ENCODE measurements at regions not wholly inside any gene's neighbourhood (a gene's known extent, or its start where the extent isn't known, plus 50 kb on each side); places are given as distances from the start of the nearest gene placed in this dataset.

GRCh38 chr2:164073101-164074074, 337.6 kb upstream of the FIGN start:
- H3K9me2 ChIP-seq (replicated peaks; ENCODE audit: insufficient read depth, low read length) = 0 out of 2 replicates have a peak, but pooled peaks cover 3% of the 10 kb centered on the region
- no peak overlapping the region for H3K4me2 ChIP-seq (ENCODE audit: low read depth, low read length, poor library complexity, severe bottlenecking)
- no peaks in the 10 kb centered on the region for H3K36me3 ChIP-seq (ENCODE audit: insufficient read depth, low read length)
- H3K27ac ChIP-seq (ENCODE audit: low read length) = no peak overlapping the region
- H3K9me3 ChIP-seq (ENCODE audit: low read length) = no peaks in the 10 kb centered on the region
- H2AFZ ChIP-seq (ENCODE audit: low read length) = no peak overlapping the region
- H3K27me3 ChIP-seq (ENCODE audit: low read length) = no peaks in the 10 kb centered on the region
- no peaks in the 10 kb centered on the region for H3K4me1 ChIP-seq (ENCODE audit: low read length)
- H3K79me2 ChIP-seq (ENCODE audit: low read length) = no peaks in the 10 kb centered on the region
- no peak overlapping the region for H3K9ac ChIP-seq (ENCODE audit: low read length)
- H4K20me1 ChIP-seq (ENCODE audit: insufficient read depth, low read depth, low read length) = no peaks in the 10 kb centered on the region
- no peak for DNase-seq
- H3K4me3 ChIP-seq (ENCODE audit: low read length) = no peak overlapping the region

GRCh38 chr2:164069540-164069939, 333.7 kb upstream of the FIGN start:
- no peak for DNase-seq
- no peaks in the 10 kb centered on the region for H3K79me2 ChIP-seq (ENCODE audit: low read length)
- H3K9me3 ChIP-seq (ENCODE audit: low read length) = no peaks in the 10 kb centered on the region
- no peaks in the 10 kb centered on the region for H4K20me1 ChIP-seq (ENCODE audit: insufficient read depth, low read depth, low read length)
- no peak overlapping the region for H3K9ac ChIP-seq (ENCODE audit: low read length)
- H3K4me2 ChIP-seq (ENCODE audit: low read depth, low read length, poor library complexity, severe bottlenecking) = no peak overlapping the region
- no peak overlapping the region for H3K4me3 ChIP-seq (ENCODE audit: low read length)
- no peaks in the 10 kb centered on the region for H3K36me3 ChIP-seq (ENCODE audit: insufficient read depth, low read length)
- no peaks in the 10 kb centered on the region for H3K4me1 ChIP-seq (ENCODE audit: low read length)
- H3K27ac ChIP-seq (ENCODE audit: low read length) = no peak overlapping the region
- no peak overlapping the region for H2AFZ ChIP-seq (ENCODE audit: low read length)
- no peaks in the 10 kb centered on the region for H3K9me2 ChIP-seq (replicated peaks; ENCODE audit: insufficient read depth, low read length)
- no peaks in the 10 kb centered on the region for H3K27me3 ChIP-seq (ENCODE audit: low read length)

- Histone ChIP-seq H3K4me3 (ENCODE audit: low read length) (no peak overlapping the region), H3K27ac (ENCODE audit: low read length) (no peak overlapping the region), H3K9ac (ENCODE audit: low read length) (no peak overlapping the region), H3K4me1 (ENCODE audit: low read length) (no peaks in the 10 kb centered on the region), H3K36me3 (ENCODE audit: insufficient read depth, low read length) (no peaks in the 10 kb centered on the region), H3K27me3 (ENCODE audit: low read length) (no peaks in the 10 kb centered on the region), H4K20me1 (ENCODE audit: insufficient read depth, low read depth, low read length) (no peaks in the 10 kb centered on the region), H3K4me2 (ENCODE audit: low read depth, low read length, poor library complexity, severe bottlenecking) (no peak overlapping the region), H2AFZ (ENCODE audit: low read length) (no peak overlapping the region), H3K9me3 (ENCODE audit: low read length) (no peaks in the 10 kb centered on the region), H3K9me2 (replicated peaks; ENCODE audit: insufficient read depth, low read length) (no peaks in the 10 kb centered on the region), H3K79me2 (ENCODE audit: low read length) (no peaks in the 10 kb centered on the region)
- DNase-seq = no peak
Observed at GRCh38 chr2:164068063-164068462, 332.3 kb upstream of the FIGN start.

- Histone ChIP-seq H3K4me3 (ENCODE audit: low read length) (no peak overlapping the region), H3K9me2 (replicated peaks; ENCODE audit: insufficient read depth, low read length) (no peaks in the 10 kb centered on the region), H3K36me3 (ENCODE audit: insufficient read depth, low read length) (no peaks in the 10 kb centered on the region), H3K79me2 (ENCODE audit: low read length) (no peaks in the 10 kb centered on the region), H3K4me2 (ENCODE audit: low read depth, low read length, poor library complexity, severe bottlenecking) (no peak overlapping the region), H4K20me1 (ENCODE audit: insufficient read depth, low read depth, low read length) (no peaks in the 10 kb centered on the region), H3K27me3 (ENCODE audit: low read length) (no peaks in the 10 kb centered on the region), H3K9me3 (ENCODE audit: low read length) (no peaks in the 10 kb centered on the region), H3K9ac (ENCODE audit: low read length) (no peak overlapping the region), H2AFZ (ENCODE audit: low read length) (no peak overlapping the region), H3K4me1 (ENCODE audit: low read length) (no peaks in the 10 kb centered on the region), H3K27ac (ENCODE audit: low read length) (no peak overlapping the region)
- DNase-seq = no peak
Observed at GRCh38 chr2:164066095-164066494, 330.3 kb upstream of the FIGN start.

GRCh38 chr2:164065038-164065437, 329.2 kb upstream of the FIGN start:
- Histone ChIP-seq H3K27me3 (ENCODE audit: low read length) (no peaks in the 10 kb centered on the region), H3K36me3 (ENCODE audit: insufficient read depth, low read length) (no peaks in the 10 kb centered on the region), H3K9ac (ENCODE audit: low read length) (no peak overlapping the region), H3K4me3 (ENCODE audit: low read length) (no peak overlapping the region), H3K4me2 (ENCODE audit: low read depth, low read length, poor library complexity, severe bottlenecking) (no peak overlapping the region), H3K9me3 (ENCODE audit: low read length) (no peaks in the 10 kb centered on the region), H3K79me2 (ENCODE audit: low read length) (no peaks in the 10 kb centered on the region), H3K27ac (ENCODE audit: low read length) (no peak overlapping the region), H3K9me2 (replicated peaks; ENCODE audit: insufficient read depth, low read length) (no peaks in the 10 kb centered on the region), H4K20me1 (ENCODE audit: insufficient read depth, low read depth, low read length) (no peaks in the 10 kb centered on the region), H2AFZ (ENCODE audit: low read length) (no peak overlapping the region), H3K4me1 (ENCODE audit: low read length) (no peaks in the 10 kb centered on the region)
- DNase-seq = no peak

GRCh38 chr2:164061129-164061746, 325.4 kb upstream of the FIGN start:
- Histone ChIP-seq H3K79me2 (ENCODE audit: low read length) (no peaks in the 10 kb centered on the region), H3K9ac (ENCODE audit: low read length) (no peak overlapping the region)
- DNase-seq = peak; percentile 76

GRCh38 chr2:164060031-164060430, 324.2 kb upstream of the FIGN start:
- H3K27ac ChIP-seq (ENCODE audit: low read length) = no peak overlapping the region
- DNase-seq = no peak
- no peak overlapping the region for H3K4me3 ChIP-seq (ENCODE audit: low read length)
- H3K9me2 ChIP-seq (replicated peaks; ENCODE audit: insufficient read depth, low read length) = no peaks in the 10 kb centered on the region
- no peaks in the 10 kb centered on the region for H3K36me3 ChIP-seq (ENCODE audit: insufficient read depth, low read length)
- no peak overlapping the region for H3K4me2 ChIP-seq (ENCODE audit: low read depth, low read length, poor library complexity, severe bottlenecking)
- no peaks in the 10 kb centered on the region for H3K4me1 ChIP-seq (ENCODE audit: low read length)
- H3K9me3 ChIP-seq (ENCODE audit: low read length) = no peaks in the 10 kb centered on the region
- no peaks in the 10 kb centered on the region for H3K79me2 ChIP-seq (ENCODE audit: low read length)
- no peaks in the 10 kb centered on the region for H3K27me3 ChIP-seq (ENCODE audit: low read length)
- no peak overlapping the region for H3K9ac ChIP-seq (ENCODE audit: low read length)
- no peaks in the 10 kb centered on the region for H4K20me1 ChIP-seq (ENCODE audit: insufficient read depth, low read depth, low read length)
- H2AFZ ChIP-seq (ENCODE audit: low read length) = no peak overlapping the region

More at GRCh38 chr2:164061129-164061746, 325.4 kb upstream of the FIGN start:
- no peaks in the 10 kb centered on the region for H3K9me3 ChIP-seq (ENCODE audit: low read length)
- H3K4me1 ChIP-seq (ENCODE audit: low read length) = no peaks in the 10 kb centered on the region
- H3K9me2 ChIP-seq (replicated peaks; ENCODE audit: insufficient read depth, low read length) = no peaks in the 10 kb centered on the region
- H2AFZ ChIP-seq (ENCODE audit: low read length) = no peak overlapping the region
- no peaks in the 10 kb centered on the region for H4K20me1 ChIP-seq (ENCODE audit: insufficient read depth, low read depth, low read length)
- no peaks in the 10 kb centered on the region for H3K27me3 ChIP-seq (ENCODE audit: low read length)
- no peaks in the 10 kb centered on the region for H3K36me3 ChIP-seq (ENCODE audit: insufficient read depth, low read length)
- no peak overlapping the region for H3K4me3 ChIP-seq (ENCODE audit: low read length)
- no peak overlapping the region for H3K27ac ChIP-seq (ENCODE audit: low read length)
- no peak overlapping the region for H3K4me2 ChIP-seq (ENCODE audit: low read depth, low read length, poor library complexity, severe bottlenecking)

- Histone ChIP-seq H3K27ac (ENCODE audit: low read length) (no peak overlapping the region), H3K9ac (ENCODE audit: low read length) (no peak overlapping the region), H2AFZ (ENCODE audit: low read length) (no peak overlapping the region), H3K36me3 (ENCODE audit: insufficient read depth, low read length) (no peaks in the 10 kb centered on the region), H3K9me2 (replicated peaks; ENCODE audit: insufficient read depth, low read length) (no peaks in the 10 kb centered on the region), H3K79me2 (ENCODE audit: low read length) (no peaks in the 10 kb centered on the region), H3K9me3 (ENCODE audit: low read length) (no peaks in the 10 kb centered on the region), H3K4me1 (ENCODE audit: low read length) (no peaks in the 10 kb centered on the region), H3K4me2 (ENCODE audit: low read depth, low read length, poor library complexity, severe bottlenecking) (no peak overlapping the region), H3K4me3 (ENCODE audit: low read length) (no peak overlapping the region), H3K27me3 (ENCODE audit: low read length) (no peaks in the 10 kb centered on the region), H4K20me1 (ENCODE audit: insufficient read depth, low read depth, low read length) (no peaks in the 10 kb centered on the region)
- no peak for DNase-seq
Observed at GRCh38 chr2:164055623-164056022, 319.8 kb upstream of the FIGN start.

Measured in Karpas-422 (cell line).